ENCODE measurements at regions not wholly inside any gene's neighbourhood (a gene's known extent, or its start where the extent isn't known, plus 50 kb on each side); places are given as distances from the start of the nearest gene placed in this dataset.

DNA sequence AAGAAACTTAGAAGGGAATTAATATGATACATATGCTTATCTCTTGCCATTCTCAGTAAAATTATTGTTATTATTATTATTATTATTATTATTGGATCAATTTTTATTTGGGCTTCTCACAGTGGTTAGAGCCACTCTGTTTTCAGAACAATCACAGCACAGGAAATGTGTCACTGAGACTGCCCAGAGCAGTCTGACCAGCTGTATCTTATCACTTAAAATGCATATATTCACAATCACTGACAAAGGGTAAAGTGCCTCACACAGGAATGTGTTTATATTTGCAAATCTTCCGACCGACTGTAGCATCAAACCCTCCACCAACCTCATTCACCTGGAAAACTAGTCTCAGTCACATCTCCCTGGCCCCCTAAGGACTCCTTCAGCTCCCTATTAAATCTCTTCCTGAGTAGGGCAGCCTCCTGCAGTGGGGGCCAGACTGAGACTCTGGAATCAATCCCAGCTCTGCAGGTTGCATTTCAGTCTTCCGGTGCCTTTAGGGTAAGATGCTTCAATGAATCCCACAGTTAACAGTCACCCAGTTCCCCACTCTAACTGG is 738.3 kb upstream of the SLITRK5 start:
- H3K4me3 ChIP-seq (ENCODE audit: low read depth, low read length): no peak overlapping the region
- TF ChIP-seq, protein P1, sequence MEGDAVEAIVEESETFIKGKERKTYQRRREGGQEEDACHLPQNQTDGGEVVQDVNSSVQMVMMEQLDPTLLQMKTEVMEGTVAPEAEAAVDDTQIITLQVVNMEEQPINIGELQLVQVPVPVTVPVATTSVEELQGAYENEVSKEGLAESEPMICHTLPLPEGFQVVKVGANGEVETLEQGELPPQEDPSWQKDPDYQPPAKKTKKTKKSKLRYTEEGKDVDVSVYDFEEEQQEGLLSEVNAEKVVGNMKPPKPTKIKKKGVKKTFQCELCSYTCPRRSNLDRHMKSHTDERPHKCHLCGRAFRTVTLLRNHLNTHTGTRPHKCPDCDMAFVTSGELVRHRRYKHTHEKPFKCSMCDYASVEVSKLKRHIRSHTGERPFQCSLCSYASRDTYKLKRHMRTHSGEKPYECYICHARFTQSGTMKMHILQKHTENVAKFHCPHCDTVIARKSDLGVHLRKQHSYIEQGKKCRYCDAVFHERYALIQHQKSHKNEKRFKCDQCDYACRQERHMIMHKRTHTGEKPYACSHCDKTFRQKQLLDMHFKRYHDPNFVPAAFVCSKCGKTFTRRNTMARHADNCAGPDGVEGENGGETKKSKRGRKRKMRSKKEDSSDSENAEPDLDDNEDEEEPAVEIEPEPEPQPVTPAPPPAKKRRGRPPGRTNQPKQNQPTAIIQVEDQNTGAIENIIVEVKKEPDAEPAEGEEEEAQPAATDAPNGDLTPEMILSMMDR (IDR thresholded peaks at IDR 0.05; ENCODE audit: borderline replicate concordance, insufficient read depth, low read depth, low read length): no peak

DNA sequence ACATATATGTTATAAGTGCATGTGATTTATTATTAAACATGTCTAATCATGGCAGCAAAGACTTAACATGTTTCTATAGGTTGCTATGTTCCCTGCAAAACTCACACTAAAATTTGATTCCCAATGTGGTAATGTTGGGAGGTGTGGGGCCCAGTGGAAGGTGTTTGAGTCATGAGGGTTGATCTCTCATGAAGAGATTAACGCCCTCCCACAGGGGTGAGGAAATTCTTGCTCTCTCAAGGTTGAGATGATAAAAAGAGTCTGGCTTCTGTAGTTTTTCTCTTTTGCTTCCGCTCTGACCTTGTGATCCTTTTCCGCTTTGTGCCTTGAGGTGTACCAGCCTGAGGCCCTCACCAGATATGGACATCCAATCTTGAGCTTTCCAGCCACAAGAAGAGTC is 737.5 kb upstream of the SLITRK5 start:
- no peak overlapping the region for H3K4me3 ChIP-seq (ENCODE audit: low read depth, low read length)

DNA sequence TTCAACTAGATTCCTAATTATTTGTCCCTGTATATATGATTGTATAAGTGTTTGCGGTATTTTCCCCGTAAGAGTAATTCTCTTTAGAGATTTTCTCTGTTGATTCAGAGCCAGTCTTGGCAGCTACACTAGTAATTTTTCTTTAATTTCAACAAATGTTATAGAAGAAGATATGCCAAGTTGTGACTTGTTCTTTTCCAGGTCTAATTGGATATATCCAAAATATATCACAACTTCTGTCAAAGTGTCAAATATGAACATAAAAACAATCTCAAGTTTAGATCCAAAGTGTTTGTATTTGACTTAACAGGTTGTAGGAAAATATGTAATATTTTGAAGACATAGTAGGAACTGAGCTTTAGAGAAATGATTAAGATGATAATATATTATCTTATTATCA is 733.9 kb upstream of the SLITRK5 start:
- TF ChIP-seq, protein P1 (IDR thresholded peaks at IDR 0.05; ENCODE audit: borderline replicate concordance, insufficient read depth, low read depth, low read length): no peak
- no peak overlapping the region for H3K4me3 ChIP-seq (ENCODE audit: low read depth, low read length)

More for the DNA sequence above, 737.5 kb upstream of the SLITRK5 start:
- TF ChIP-seq, protein P1 (IDR thresholded peaks at IDR 0.05; ENCODE audit: borderline replicate concordance, insufficient read depth, low read depth, low read length): no peak

DNA sequence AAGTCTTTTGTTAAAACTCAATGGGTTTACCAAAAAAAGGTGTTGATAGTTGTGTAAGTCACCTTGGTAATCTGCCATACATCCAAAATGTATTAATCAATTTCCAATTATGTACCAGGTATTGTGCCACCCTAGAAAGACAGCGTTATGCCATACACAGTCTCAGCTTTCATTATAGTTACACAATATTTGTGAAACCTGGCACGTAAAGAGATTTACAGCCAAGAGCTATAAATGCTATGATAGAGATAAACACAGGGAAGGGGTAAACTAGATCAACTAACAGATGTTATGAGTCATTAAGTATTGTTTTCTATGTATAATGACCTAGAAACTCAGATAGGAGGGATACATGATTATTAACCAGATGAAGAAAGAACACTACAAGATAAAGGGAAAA is 725.6 kb upstream of the SLITRK5 start:
- H3K4me3 ChIP-seq (ENCODE audit: low read depth, low read length): no peak overlapping the region
- TF ChIP-seq, protein P1 (IDR thresholded peaks at IDR 0.05; ENCODE audit: borderline replicate concordance, insufficient read depth, low read depth, low read length): no peak

DNA sequence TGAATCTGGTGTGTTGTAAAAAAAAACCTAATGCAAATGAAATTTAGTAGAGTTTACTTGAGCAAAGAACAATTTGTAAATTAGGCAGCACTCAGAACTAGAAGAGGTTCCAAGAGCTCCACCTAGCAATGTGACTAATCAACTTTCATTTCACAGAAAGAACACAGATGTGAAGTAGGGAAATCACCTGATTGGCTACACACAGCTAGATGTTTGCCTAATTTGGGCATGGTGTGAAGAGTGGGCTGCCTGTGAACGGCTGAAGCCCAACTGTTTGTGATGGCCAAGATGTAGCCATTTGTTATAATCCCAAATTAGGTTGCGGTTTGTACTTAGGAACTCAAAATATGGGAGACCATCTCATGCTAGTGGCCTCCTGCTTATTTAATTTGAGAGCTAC is 724.4 kb upstream of the SLITRK5 start:
- TF ChIP-seq, protein P1 (IDR thresholded peaks at IDR 0.05; ENCODE audit: borderline replicate concordance, insufficient read depth, low read depth, low read length): no peak
- H3K4me3 ChIP-seq (ENCODE audit: low read depth, low read length): no peak overlapping the region

DNA sequence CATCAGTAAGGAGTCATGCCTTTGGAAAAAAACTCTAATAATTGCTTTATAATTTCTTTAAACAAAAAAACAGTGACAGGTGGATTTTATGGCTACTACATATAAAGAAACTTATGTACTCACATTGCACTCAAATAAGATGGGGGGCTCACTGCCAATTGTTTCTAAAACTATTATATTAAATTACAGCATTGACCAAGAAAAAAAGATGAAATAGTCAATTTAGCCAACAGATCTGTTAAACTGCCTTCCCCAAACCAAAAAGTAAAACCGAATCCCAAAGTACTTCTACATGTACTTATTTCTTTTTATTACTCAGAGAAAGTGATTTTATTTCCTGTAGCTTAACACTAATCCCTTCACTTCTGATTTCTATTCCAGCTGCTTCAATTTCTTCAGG is 716.8 kb upstream of the SLITRK5 start:
- H3K4me3 ChIP-seq (ENCODE audit: low read depth, low read length): no peak overlapping the region
- TF ChIP-seq, protein P1 (IDR thresholded peaks at IDR 0.05; ENCODE audit: borderline replicate concordance, insufficient read depth, low read depth, low read length): no peak

DNA sequence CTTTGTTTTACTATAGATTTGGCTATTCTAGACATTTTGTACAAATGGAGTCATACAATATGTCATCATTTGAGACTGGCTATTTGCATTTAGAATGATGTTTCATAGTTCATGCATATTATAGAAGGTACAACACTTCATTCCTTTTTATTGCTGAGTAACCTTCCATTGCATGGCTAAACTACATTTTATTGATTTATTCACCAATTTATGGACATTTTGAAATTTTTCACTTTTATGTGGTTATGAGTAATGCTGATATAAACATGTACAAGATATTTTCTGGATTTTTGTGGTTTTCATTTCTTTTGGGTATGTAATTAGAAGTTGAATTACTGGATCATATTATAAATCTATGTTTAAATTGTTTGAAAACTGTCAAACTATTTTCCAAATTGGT is 710.3 kb upstream of the SLITRK5 start:
- no peak overlapping the region for H3K4me3 ChIP-seq (ENCODE audit: low read depth, low read length)
- TF ChIP-seq, protein P1 (IDR thresholded peaks at IDR 0.05; ENCODE audit: borderline replicate concordance, insufficient read depth, low read depth, low read length): no peak
